IMR-90 (cell line): ENCODE measurements at regions not wholly inside any gene's neighbourhood (a gene's known extent, or its start where the extent isn't known, plus 50 kb on each side); places are given as distances from the start of the nearest gene placed in this dataset.

Experiments
- ATAC-seq: fragments of 200-7000 bp; cut with Tn5 transposase; 2 replicates; pipeline ENCODE4 v1.9.1; 2020; ENCODE audit warnings: low read depth, mild to moderate bottlenecking, moderate library complexity
- BruUV-seq: library from RNA; stranded (reverse); fragments of 400-500 nt; replicated peaks from 2 replicates; lab custom pipeline; 2021; lab: Mats Ljungman, UMichigan
- CTCF ChIA-PET: fragments of 300-600 bp; formaldehyde crosslinking; extraction: SDS; loops from one replicate; lab custom pipeline; 2021; ENCODE audit warnings: antibody characterized with exemption; lab: Yijun Ruan, JAX
- POLR2A ChIA-PET: fragments of 300-600 bp; sonication (Branson Sonifier 250); formaldehyde crosslinking; loops from one replicate; lab custom pipeline; 2022; ENCODE audit warnings: antibody characterized with exemption; ENCODE audit not compliant: unreplicated experiment; lab: Charles Lee
- DNase-seq: peaks from one replicate; pipeline ENCODE4 v3.0.0; 2013
- H2AFZ ChIP-seq: replicated peaks from 2 replicates; pipeline ENCODE3; 2013; ENCODE audit warnings: low read length, mild to moderate bottlenecking; ENCODE audit not compliant: poor library complexity
- H2AK5ac ChIP-seq: 2 replicates; pipeline ENCODE4 v1.6.1; 2013; ENCODE audit warnings: low read depth, low read length, inconsistent platforms
- H2AK9ac ChIP-seq: replicated peaks from 2 replicates; pipeline ENCODE3; 2013; ENCODE audit warnings: mild to moderate bottlenecking, low read depth, low read length, moderate library complexity; ENCODE audit not compliant: poor library complexity
- H2BK120ac ChIP-seq: 2 replicates; pipeline ENCODE4 v1.6.1; 2013; ENCODE audit warnings: low read depth, low read length, inconsistent platforms
- H2BK15ac ChIP-seq: 3 replicates; pipeline ENCODE4 v1.6.1; 2013; ENCODE audit warnings: low read depth, low read length, inconsistent platforms
- H2BK20ac ChIP-seq: 2 replicates; pipeline ENCODE4 v1.6.1; 2013; ENCODE audit warnings: low read depth, mild to moderate bottlenecking, inconsistent platforms, low read length, moderate library complexity
- H2BK5ac ChIP-seq: 2 replicates; pipeline ENCODE4 v1.6.1; 2013; ENCODE audit warnings: mild to moderate bottlenecking, low read depth, low read length, inconsistent platforms; ENCODE audit not compliant: poor library complexity, severe bottlenecking
- H3K14ac ChIP-seq: replicated peaks from 2 replicates; pipeline ENCODE4 v1.6.1; 2013; ENCODE audit warnings: low read depth, low read length, inconsistent platforms
- H3K18ac ChIP-seq: 2 replicates; pipeline ENCODE4 v1.6.1; 2013; ENCODE audit warnings: low read depth, low read length, control low read depth
- H3K23ac ChIP-seq: 2 replicates; pipeline ENCODE4 v1.6.1; 2013; ENCODE audit warnings: low read depth, low read length, inconsistent platforms
- H3K27ac ChIP-seq: 2 replicates; pipeline ENCODE4 v1.5.1; 2013; ENCODE audit warnings: mild to moderate bottlenecking, control low read depth, low read length; ENCODE audit not compliant: insufficient read depth
- H3K27me3 ChIP-seq: 2 replicates; pipeline ENCODE4 v1.6.1; 2013; ENCODE audit warnings: low read length; ENCODE audit not compliant: control insufficient read depth, insufficient read depth
- H3K36me3 ChIP-seq: 2 replicates; pipeline ENCODE4 v1.6.1; 2013; ENCODE audit warnings: low read length, mixed read lengths; ENCODE audit not compliant: control insufficient read depth, insufficient read depth
- H3K4ac ChIP-seq: 2 replicates; pipeline ENCODE4 v1.6.1; 2013; ENCODE audit warnings: low read depth, low read length, inconsistent platforms
- H3K4me1 ChIP-seq: 2 replicates; pipeline ENCODE4 v1.6.1; 2013; ENCODE audit warnings: low read length, mixed read lengths; ENCODE audit not compliant: control insufficient read depth, insufficient read depth
- H3K4me2 ChIP-seq: 2 replicates; pipeline ENCODE4 v1.6.1; 2013; ENCODE audit warnings: low read depth, mild to moderate bottlenecking, control low read depth, low read length, moderate library complexity
- H3K4me3 ChIP-seq: 2 replicates; pipeline ENCODE4 v1.5.1; 2013; ENCODE audit warnings: low read depth, mild to moderate bottlenecking, control low read depth, low read length, moderate library complexity; ENCODE audit not compliant: insufficient read depth
- H3K56ac ChIP-seq: 2 replicates; pipeline ENCODE4 v1.6.1; 2013; ENCODE audit warnings: low read length, inconsistent platforms; ENCODE audit not compliant: insufficient read depth; ENCODE audit errors: extremely low read depth
- H3K79me1 ChIP-seq, 2 experiments: 2 replicates each; pipeline ENCODE4 v1.6.1; 2013; ENCODE audit warnings: low read length in 2 of 2, inconsistent platforms in 1 of 2, low read depth in 1 of 2
- H3K9ac ChIP-seq: 2 replicates; pipeline ENCODE4 v1.6.1; 2013; ENCODE audit warnings: low read depth, low read length, control low read depth
- H3K9me1 ChIP-seq: 2 replicates; pipeline ENCODE4 v1.6.1; 2013; ENCODE audit warnings: low read length, inconsistent platforms; ENCODE audit not compliant: insufficient read depth
- H3K9me3 ChIP-seq: 2 replicates; pipeline ENCODE4 v1.6.1; 2013; ENCODE audit warnings: low read length; ENCODE audit not compliant: control insufficient read depth, insufficient read depth
- H4K20me1 ChIP-seq: 2 replicates; pipeline ENCODE4 v1.6.1; 2013; ENCODE audit warnings: low read length, inconsistent platforms; ENCODE audit not compliant: insufficient read depth
- H4K5ac ChIP-seq: 2 replicates; pipeline ENCODE4 v1.6.1; 2013; ENCODE audit warnings: mild to moderate bottlenecking, low read depth, low read length, control low read depth
- H4K8ac ChIP-seq, 2 experiments: 2 replicates each; pipeline ENCODE4 v1.6.1; 2013; ENCODE audit warnings: low read depth in 2 of 2, low read length in 2 of 2, control low read depth in 1 of 2, inconsistent platforms in 1 of 2
- H4K91ac ChIP-seq: 2 replicates; pipeline ENCODE4 v1.6.1; 2013; ENCODE audit warnings: low read depth, low read length, inconsistent platforms; ENCODE audit not compliant: insufficient read depth
- BHLHE40 ChIP-seq: fragments of 150-350 bp; IDR thresholded peaks from 2 replicates; pipeline ENCODE4 v1.6.1; 2016; ENCODE audit warnings: mild to moderate bottlenecking, low read depth, low read length
- CEBPB ChIP-seq: IDR thresholded peaks from 2 replicates; pipeline ENCODE4 v1.6.1; 2012; ENCODE audit warnings: low read depth, low read length, improper control_type of control experiment
- CHD1 ChIP-seq: IDR thresholded peaks from 2 replicates; pipeline ENCODE4 v1.6.1; 2012; ENCODE audit warnings: low read depth, low read length, improper control_type of control experiment
- FOS ChIP-seq: fragments of 150-350 bp; IDR thresholded peaks from 2 replicates; pipeline ENCODE4 v1.6.1; 2016; ENCODE audit warnings: low read depth, low read length
- MAFK ChIP-seq: IDR thresholded peaks from 2 replicates; pipeline ENCODE4 v1.6.1; 2012; ENCODE audit warnings: low read depth, low read length, improper control_type of control experiment
- MAZ ChIP-seq: IDR thresholded peaks from 2 replicates; pipeline ENCODE4 v1.6.1; 2012; ENCODE audit warnings: low read depth, mild to moderate bottlenecking, low read length, improper control_type of control experiment, moderate library complexity, borderline replicate concordance
- MXI1 ChIP-seq: IDR thresholded peaks from 2 replicates; pipeline ENCODE4 v1.6.1; 2012; ENCODE audit warnings: low read depth, mild to moderate bottlenecking, low read length, moderate library complexity, borderline replicate concordance
- NFE2L2 ChIP-seq: fragments of 150-350 bp; IDR thresholded peaks from 2 replicates; pipeline ENCODE4 v1.6.1; 2016; ENCODE audit warnings: low read depth, mild to moderate bottlenecking, low read length
- POLR2A ChIP-seq: IDR thresholded peaks from 2 replicates; pipeline ENCODE4 v1.6.1; 2012; ENCODE audit warnings: mild to moderate bottlenecking, low read depth, low read length
- RAD21 ChIP-seq: IDR thresholded peaks from 2 replicates; pipeline ENCODE4 v1.6.1; 2012; ENCODE audit warnings: low read length, improper control_type of control experiment
- RCOR1 ChIP-seq: IDR thresholded peaks from 2 replicates; pipeline ENCODE4 v1.6.1; 2012; ENCODE audit warnings: mild to moderate bottlenecking, low read length, improper control_type of control experiment; ENCODE audit not compliant: insufficient replicate concordance
- RFX5 ChIP-seq: IDR thresholded peaks from 2 replicates; pipeline ENCODE4 v1.8.0; 2012; ENCODE audit warnings: low read depth, mild to moderate bottlenecking, low read length, moderate library complexity
- SMC3 ChIP-seq: fragments of 150-350 bp; IDR thresholded peaks from 2 replicates; pipeline ENCODE4 v1.6.1; 2016; ENCODE audit warnings: low read depth, mild to moderate bottlenecking, antibody characterized with exemption, low read length, moderate library complexity
- WGBS, 2 experiments: methylation state at CpG; one replicate each; pipeline versions ENCODE4 v1.1.5 to v1.1.7; 2013; ENCODE audit warnings: missing lambda C conversion rate in 2 of 2; ENCODE audit not compliant: insufficient read length in 1 of 2; ENCODE audit errors: extremely low coverage in 2 of 2; 5-methylcytosine and 5-hydroxymethylcytosine counted together
- dilution Hi-C: fragments of 300-500 bp; cut with HindIII; formaldehyde crosslinking; loops from one replicate; pipeline ENCODE4 v1.14.3; 2018; ENCODE audit warnings: low sequenced_read_pairs; ENCODE audit not compliant: unreplicated experiment
- in situ Hi-C: fragments of 300-500 bp; cut with MboI; formaldehyde crosslinking; loops from 3 replicates; pipeline ENCODE4 v1.14.3; 2019; ENCODE audit warnings: low sequenced_read_pairs, inconsistent platforms, mixed read lengths
- intact Hi-C: fragments of 100-400 bp; cut with micrococcal nuclease; formaldehyde crosslinking; loops from 2 replicates; pipeline ENCODE4 v1.10.0; 2022
- TF ChIP-seq, protein P1 (sequence below): fragments of 150-350 bp; IDR thresholded peaks from 2 replicates; pipeline ENCODE4 v1.6.1; 2017; ENCODE audit warnings: mild to moderate bottlenecking, antibody characterized with exemption, low read length, low read depth
- TF ChIP-seq, protein P2 (sequence below): conservative IDR thresholded peaks from 2 replicates; pipeline ENCODE4 v1.5.1; 2012; ENCODE audit warnings: mild to moderate bottlenecking, low read depth, low read length, improper control_type of control experiment
- TF ChIP-seq, protein P3 (sequence below): fragments of 150-350 bp; IDR thresholded peaks from 2 replicates; pipeline ENCODE4 v1.6.1; 2016; ENCODE audit warnings: low read depth, mild to moderate bottlenecking, low read length, moderate library complexity, borderline replicate concordance

DNA sequence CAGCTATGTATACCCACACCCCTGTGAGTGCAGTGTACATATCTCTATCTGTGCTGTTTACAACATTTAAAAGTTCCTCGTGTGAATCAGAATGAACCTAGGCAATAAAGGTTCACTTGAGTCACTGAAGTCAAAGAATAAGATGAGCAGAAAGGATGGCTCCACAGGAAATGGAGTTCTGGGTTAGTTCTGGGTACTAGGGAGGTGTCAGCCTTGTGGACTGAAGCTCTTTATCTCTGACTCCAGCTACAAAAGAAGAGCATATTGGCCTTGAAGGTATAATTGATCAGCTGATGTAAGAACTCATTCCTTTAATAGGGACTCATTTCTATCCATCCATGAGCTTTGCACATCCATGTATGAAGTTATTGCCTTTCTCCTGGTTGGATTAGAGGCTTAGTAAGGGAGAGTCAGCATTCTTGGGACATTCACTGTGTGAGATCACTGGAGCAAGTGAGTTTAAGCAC is 73.9 kb upstream of the BACH2 start:
- H3K4me2 ChIP-seq = no peak overlapping the region
- dilution Hi-C loops = no loop called here
- no TSS peak for BruUV-seq
- H3K9me1 ChIP-seq = peaks cover 5% of the 10 kb centered on the region
- TF ChIP-seq RAD21 = no peak
- no peak for TF ChIP-seq MAZ
- no peak for TF ChIP-seq POLR2A
- TF ChIP-seq, protein P1, sequence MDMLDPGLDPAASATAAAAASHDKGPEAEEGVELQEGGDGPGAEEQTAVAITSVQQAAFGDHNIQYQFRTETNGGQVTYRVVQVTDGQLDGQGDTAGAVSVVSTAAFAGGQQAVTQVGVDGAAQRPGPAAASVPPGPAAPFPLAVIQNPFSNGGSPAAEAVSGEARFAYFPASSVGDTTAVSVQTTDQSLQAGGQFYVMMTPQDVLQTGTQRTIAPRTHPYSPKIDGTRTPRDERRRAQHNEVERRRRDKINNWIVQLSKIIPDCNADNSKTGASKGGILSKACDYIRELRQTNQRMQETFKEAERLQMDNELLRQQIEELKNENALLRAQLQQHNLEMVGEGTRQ = no peak
- no peak for TF ChIP-seq MAFK
- no peak for TF ChIP-seq MXI1
- no peak for TF ChIP-seq BHLHE40
- TF ChIP-seq NFE2L2 = no peak
- TF ChIP-seq CEBPB = no peak
- TF ChIP-seq RCOR1 = no peak
- TF ChIP-seq FOS = no peak
- no peak for TF ChIP-seq RFX5
- no peak for TF ChIP-seq CHD1
- no peak for TF ChIP-seq SMC3
- TF ChIP-seq, protein P2, sequence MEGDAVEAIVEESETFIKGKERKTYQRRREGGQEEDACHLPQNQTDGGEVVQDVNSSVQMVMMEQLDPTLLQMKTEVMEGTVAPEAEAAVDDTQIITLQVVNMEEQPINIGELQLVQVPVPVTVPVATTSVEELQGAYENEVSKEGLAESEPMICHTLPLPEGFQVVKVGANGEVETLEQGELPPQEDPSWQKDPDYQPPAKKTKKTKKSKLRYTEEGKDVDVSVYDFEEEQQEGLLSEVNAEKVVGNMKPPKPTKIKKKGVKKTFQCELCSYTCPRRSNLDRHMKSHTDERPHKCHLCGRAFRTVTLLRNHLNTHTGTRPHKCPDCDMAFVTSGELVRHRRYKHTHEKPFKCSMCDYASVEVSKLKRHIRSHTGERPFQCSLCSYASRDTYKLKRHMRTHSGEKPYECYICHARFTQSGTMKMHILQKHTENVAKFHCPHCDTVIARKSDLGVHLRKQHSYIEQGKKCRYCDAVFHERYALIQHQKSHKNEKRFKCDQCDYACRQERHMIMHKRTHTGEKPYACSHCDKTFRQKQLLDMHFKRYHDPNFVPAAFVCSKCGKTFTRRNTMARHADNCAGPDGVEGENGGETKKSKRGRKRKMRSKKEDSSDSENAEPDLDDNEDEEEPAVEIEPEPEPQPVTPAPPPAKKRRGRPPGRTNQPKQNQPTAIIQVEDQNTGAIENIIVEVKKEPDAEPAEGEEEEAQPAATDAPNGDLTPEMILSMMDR = no peak
- TF ChIP-seq, protein P3, sequence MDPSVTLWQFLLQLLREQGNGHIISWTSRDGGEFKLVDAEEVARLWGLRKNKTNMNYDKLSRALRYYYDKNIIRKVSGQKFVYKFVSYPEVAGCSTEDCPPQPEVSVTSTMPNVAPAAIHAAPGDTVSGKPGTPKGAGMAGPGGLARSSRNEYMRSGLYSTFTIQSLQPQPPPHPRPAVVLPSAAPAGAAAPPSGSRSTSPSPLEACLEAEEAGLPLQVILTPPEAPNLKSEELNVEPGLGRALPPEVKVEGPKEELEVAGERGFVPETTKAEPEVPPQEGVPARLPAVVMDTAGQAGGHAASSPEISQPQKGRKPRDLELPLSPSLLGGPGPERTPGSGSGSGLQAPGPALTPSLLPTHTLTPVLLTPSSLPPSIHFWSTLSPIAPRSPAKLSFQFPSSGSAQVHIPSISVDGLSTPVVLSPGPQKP = no peak
- in situ Hi-C loops = no loop called here
- peaks cover 4% of the 10 kb centered on the region; the same call in 1 of the 2 replicates for H4K20me1 ChIP-seq
- H2BK5ac ChIP-seq = no peak overlapping the region
- no peak overlapping the region for H3K27ac ChIP-seq
- H3K27me3 ChIP-seq = no peaks in the 10 kb centered on the region
- no peak overlapping the region for H3K4me3 ChIP-seq
- H4K8ac ChIP-seq = no peak overlapping the region
- no peaks in the 10 kb centered on the region for H3K79me1 ChIP-seq
- 0 out of 2 replicates have a peak overlapping the region, but pooled peaks have one; percentile 1 for H2BK20ac ChIP-seq
- WGBS, 2 experiments = no CpG with 5 or more reads among the region's 1 CpG
- H3K4ac ChIP-seq = peak overlapping the region; percentile 20
- ChIA-PET POLR2A (no interaction called here), CTCF (no interaction called here)
- intact Hi-C loops = no loop called here
- ATAC-seq (no peak), DNase-seq (peak; percentile 34)
- H3K9ac ChIP-seq = no peak overlapping the region
- H4K91ac ChIP-seq = no peak overlapping the region
- no peak overlapping the region for H2AFZ ChIP-seq
- no peak overlapping the region for H2BK15ac ChIP-seq
- peaks cover 6% of the 10 kb centered on the region for H3K9me3 ChIP-seq
- no peak overlapping the region for H2AK5ac ChIP-seq
- H3K4me1 ChIP-seq = peaks cover 5% of the 10 kb centered on the region
- no peak overlapping the region for H2BK120ac ChIP-seq
- no peaks in the 10 kb centered on the region for H3K36me3 ChIP-seq
- H3K14ac ChIP-seq = no peak overlapping the region
- no peak overlapping the region for H2AK9ac ChIP-seq
- H4K5ac ChIP-seq = no peak overlapping the region
- H3K23ac ChIP-seq = no peak overlapping the region
- no peak overlapping the region for H3K56ac ChIP-seq
- H3K18ac ChIP-seq = no peak overlapping the region
